K562 (cell line): ENCODE measurements at regions not wholly inside any gene's neighbourhood (a gene's known extent, or its start where the extent isn't known, plus 50 kb on each side); places are given as distances from the start of the nearest gene placed in this dataset.

Experiments used
- ATAC-seq: fragments of 200-7000 bp; cut with Tn5 transposase; 3 replicates; pipeline ENCODE4 v1.9.1; 2020; ENCODE audit warnings: moderate library complexity
- BruUV-seq: library from RNA; stranded (reverse); fragments of 400-500 nt; replicated peaks from 2 replicates; lab custom pipeline; 2021; lab: Mats Ljungman, UMichigan
- CTCF ChIA-PET: fragments of 300-600 bp; formaldehyde crosslinking; extraction: SDS; loops from one replicate; lab custom pipeline; 2021; ENCODE audit warnings: low intra/inter-chr PET ratio; lab: Yijun Ruan, JAX
- POLR2A ChIA-PET: fragments of 300-600, 350-650 bp; sonication (Branson Sonifier 250); formaldehyde crosslinking; extraction: SDS; loops from one replicate; lab custom pipeline; 2021; ENCODE audit warnings: antibody characterized with exemption, inconsistent platforms; lab: Yijun Ruan, JAX
- DNase-seq, 4 experiments: peaks; one replicate each; pipeline versions ENCODE4 v3.0.0 to v3.0.0-alpha.2; 2011 to 2018; ENCODE audit warnings: low spot score in 3 of 4, mixed read lengths in 3 of 4; ENCODE audit errors: extremely low read depth in 1 of 4
- FAIRE-seq: peaks from 2 replicates; lab custom pipeline; 2011; peaks lifted over from hg19 to GRCh38; lab: Jason Lieb, UNC
- H2AFZ ChIP-seq: 2 replicates; pipeline ENCODE4 v1.6.0; 2011; ENCODE audit warnings: low read depth, low read length, control low read depth, inconsistent platforms
- H3K27ac ChIP-seq: fragments of 200-600 bp; 3 replicates; pipeline ENCODE4 v1.8.0; 2011; ENCODE audit warnings: low read depth, mild to moderate bottlenecking, control low read depth, inconsistent platforms, low read length, moderate library complexity, mixed read lengths; ENCODE audit errors: extremely low read depth
- H3K27me3 ChIP-seq, 2 experiments: fragments of 300-600 bp in 1 of 2; 2 replicates in 1 of 2; 3 replicates in 1 of 2; pipeline versions ENCODE4 v1.6.0 to v1.8.0; 2011; ENCODE audit warnings: inconsistent platforms in 2 of 2, low read length in 2 of 2, mild to moderate bottlenecking in 1 of 2, mixed read lengths in 1 of 2, moderate library complexity in 1 of 2; ENCODE audit not compliant: control insufficient read depth in 2 of 2, insufficient read depth in 2 of 2
- H3K36me3 ChIP-seq: fragments of 300-600 bp; 3 replicates; pipeline ENCODE4 v1.8.0; 2011; ENCODE audit warnings: mild to moderate bottlenecking, low read length, inconsistent platforms; ENCODE audit not compliant: control insufficient read depth, insufficient read depth
- H3K4me1 ChIP-seq, 2 experiments: fragments of 200-600 bp in 1 of 2; replicated peaks in 1 of 2; 2 replicates in 1 of 2; 3 replicates in 1 of 2; pipeline versions ENCODE4 v1.5.1 to v1.8.0; 2011; ENCODE audit warnings: inconsistent platforms in 2 of 2, low read length in 2 of 2, mild to moderate bottlenecking in 1 of 2, mixed read lengths in 1 of 2, moderate library complexity in 1 of 2; ENCODE audit not compliant: control insufficient read depth in 2 of 2, insufficient read depth in 2 of 2
- H3K4me2 ChIP-seq: 2 replicates; pipeline ENCODE4 v1.6.1; 2011; ENCODE audit warnings: low read length, control low read depth, inconsistent platforms, mixed read lengths; ENCODE audit not compliant: insufficient read depth
- H3K4me3 ChIP-seq: fragments of 200-600 bp; sonication (generic), shearing (Covaris generic); 2 replicates; pipeline ENCODE4 v1.5.1; 2016; ENCODE audit warnings: control low read depth, inconsistent platforms
- H3K79me2 ChIP-seq: fragments of 200-600 bp; 3 replicates; pipeline ENCODE4 v1.8.0; 2011; ENCODE audit warnings: low read length, inconsistent platforms; ENCODE audit not compliant: control insufficient read depth, insufficient read depth
- H3K9ac ChIP-seq, 2 experiments: 2 replicates each; pipeline versions ENCODE4 v1.6.0 to v1.6.1; 2011; ENCODE audit warnings: low read depth in 2 of 2, low read length in 2 of 2, control low read depth in 1 of 2, inconsistent platforms in 1 of 2, mild to moderate bottlenecking in 1 of 2, mixed read lengths in 1 of 2; ENCODE audit not compliant: insufficient read depth in 1 of 2
- H3K9me1 ChIP-seq: one replicate; pipeline ENCODE4 v1.6.0; 2011; ENCODE audit warnings: inconsistent platforms, mild to moderate bottlenecking, low read length, moderate library complexity; ENCODE audit not compliant: control insufficient read depth, insufficient read depth
- H3K9me3 ChIP-seq: replicated peaks from 2 replicates; pipeline ENCODE4 v1.5.1; 2011; ENCODE audit warnings: low read depth, low read length, inconsistent platforms; ENCODE audit not compliant: control insufficient read depth, insufficient read depth
- H4K20me1 ChIP-seq: replicated peaks from 2 replicates; pipeline ENCODE4 v1.6.1; 2011; ENCODE audit warnings: low read length, inconsistent platforms, mixed read lengths; ENCODE audit not compliant: control insufficient read depth, insufficient read depth
- ASH1L ChIP-seq: fragments of 450-650 bp; IDR thresholded peaks from 2 replicates; pipeline ENCODE4 v1.6.1; 2018; ENCODE audit warnings: borderline replicate concordance, mild to moderate bottlenecking, low read depth; ENCODE audit not compliant: partially characterized antibody
- BHLHE40 ChIP-seq: IDR thresholded peaks from 2 replicates; pipeline ENCODE4 v1.6.1; 2011; ENCODE audit warnings: low read length, improper control_type of control experiment
- BRD4 ChIP-seq: fragments of 200-600 bp; sonication (generic); IDR thresholded peaks from 2 replicates; pipeline ENCODE4 v1.6.1; 2017; ENCODE audit warnings: inconsistent platforms
- CBX5 ChIP-seq: IDR thresholded peaks from 2 replicates; pipeline ENCODE4 v1.6.1; 2014; ENCODE audit warnings: low read depth, borderline replicate concordance
- DIDO1 ChIP-seq: fragments of 450-650 bp; IDR thresholded peaks from 2 replicates; pipeline ENCODE4 v1.6.1; 2016; ENCODE audit warnings: low read depth, missing biosample characterization, missing genetic modification characterization
- FOSL1 ChIP-seq: fragments of 200-800 bp; sonication (Bioruptor generic); conservative IDR thresholded peaks from 2 replicates; pipeline ENCODE4 v1.6.1; 2016; ENCODE audit warnings: missing genetic modification characterization, missing compliant biosample characterization
- FOXM1 ChIP-seq, 2 experiments: fragments of 450-650 bp in 1 of 2; sonication (generic) in 1 of 2; formaldehyde crosslinking in 1 of 2; IDR thresholded peaks; 2 replicates each; pipeline versions ENCODE4 v1.6.1 to v1.9.0; 2017 to 2022; ENCODE audit warnings: low read depth in 2 of 2, mild to moderate bottlenecking in 2 of 2, missing genetic modification reagents in 1 of 2, moderate library complexity in 1 of 2
- IRF2 ChIP-seq: sonication (generic); formaldehyde crosslinking; IDR thresholded peaks from 2 replicates; pipeline ENCODE4 v1.8.1; 2022; ENCODE audit warnings: mild to moderate bottlenecking, missing genetic modification reagents
- PYGO2 ChIP-seq: fragments of 450-650 bp; IDR thresholded peaks from 2 replicates; pipeline ENCODE4 v1.6.1; 2016; ENCODE audit warnings: mild to moderate bottlenecking, missing genetic modification characterization, moderate library complexity, missing compliant biosample characterization
- SIN3A ChIP-seq, 2 experiments: fragments of 150-350 bp in 1 of 2; IDR thresholded peaks; 2 replicates each; pipeline ENCODE4 v1.6.1; 2011 to 2016; ENCODE audit warnings: borderline replicate concordance in 2 of 2, low read depth in 2 of 2, low read length in 2 of 2, mild to moderate bottlenecking in 2 of 2, moderate library complexity in 2 of 2; ENCODE audit not compliant: control insufficient read depth in 1 of 2
- SMARCA5 ChIP-seq: fragments of 450-650 bp; IDR thresholded peaks from 2 replicates; pipeline ENCODE4 v1.6.1; 2016
- STAG1 ChIP-seq: sonication (generic); formaldehyde crosslinking; IDR thresholded peaks from 2 replicates; pipeline ENCODE4 v1.5.0; 2020; ENCODE audit warnings: missing genetic modification reagents, borderline replicate concordance
- TOE1 ChIP-seq, 2 experiments: fragments of 450-650 bp in 1 of 2; sonication (generic) in 1 of 2; formaldehyde crosslinking in 1 of 2; IDR thresholded peaks; 2 replicates each; pipeline versions ENCODE4 v1.7.1 to v1.8.0; 2016 to 2022; ENCODE audit warnings: borderline replicate concordance in 2 of 2, mild to moderate bottlenecking in 2 of 2, antibody characterized with exemption in 1 of 2, inconsistent platforms in 1 of 2, low read depth in 1 of 2, missing genetic modification reagents in 1 of 2, moderate library complexity in 1 of 2
- ZNF146 ChIP-seq: IDR thresholded peaks from one replicate; pipeline ENCODE4 v1.6.1; 2018; ENCODE audit warnings: missing compliant biosample characterization; ENCODE audit not compliant: unreplicated experiment
- ZNF175 ChIP-seq: fragments of 200-800 bp; sonication (Bioruptor generic); IDR thresholded peaks from 2 replicates; pipeline ENCODE4 v1.6.1; 2016; ENCODE audit warnings: low read depth, mild to moderate bottlenecking, missing genetic modification characterization, missing compliant biosample characterization
- ZNF184 ChIP-seq: sonication (generic); formaldehyde crosslinking; IDR thresholded peaks from 2 replicates; pipeline ENCODE4 v1.5.0; 2020; ENCODE audit warnings: missing genetic modification reagents
- WGBS: fragments of 100-300 bp; shearing (Covaris generic); methylation state at CpG from one replicate; pipeline ENCODE4 v1.1.6; 2016; ENCODE audit warnings: low coverage, mixed read lengths; ENCODE audit not compliant: insufficient coverage; ENCODE audit errors: missing lambda C conversion rate; 5-methylcytosine and 5-hydroxymethylcytosine counted together
- in situ Hi-C: fragments of 300-500 bp; cut with MboI; formaldehyde crosslinking; loops from 4 replicates; pipeline ENCODE4 v1.15.0; 2018; ENCODE audit warnings: inconsistent platforms, mixed read lengths
- intact Hi-C: fragments of 100-400 bp; cut with micrococcal nuclease; formaldehyde crosslinking; loops from 2 replicates; pipeline ENCODE4 v1.14.2; 2022
- TF ChIP-seq, protein P1 (sequence below): fragments of 250-450 bp; sonication (Bioruptor Pico); IDR thresholded peaks from 2 replicates; pipeline ENCODE4 v1.8.0; 2022; ENCODE audit warnings: moderate library complexity, mild to moderate bottlenecking, inconsistent platforms

DNA sequence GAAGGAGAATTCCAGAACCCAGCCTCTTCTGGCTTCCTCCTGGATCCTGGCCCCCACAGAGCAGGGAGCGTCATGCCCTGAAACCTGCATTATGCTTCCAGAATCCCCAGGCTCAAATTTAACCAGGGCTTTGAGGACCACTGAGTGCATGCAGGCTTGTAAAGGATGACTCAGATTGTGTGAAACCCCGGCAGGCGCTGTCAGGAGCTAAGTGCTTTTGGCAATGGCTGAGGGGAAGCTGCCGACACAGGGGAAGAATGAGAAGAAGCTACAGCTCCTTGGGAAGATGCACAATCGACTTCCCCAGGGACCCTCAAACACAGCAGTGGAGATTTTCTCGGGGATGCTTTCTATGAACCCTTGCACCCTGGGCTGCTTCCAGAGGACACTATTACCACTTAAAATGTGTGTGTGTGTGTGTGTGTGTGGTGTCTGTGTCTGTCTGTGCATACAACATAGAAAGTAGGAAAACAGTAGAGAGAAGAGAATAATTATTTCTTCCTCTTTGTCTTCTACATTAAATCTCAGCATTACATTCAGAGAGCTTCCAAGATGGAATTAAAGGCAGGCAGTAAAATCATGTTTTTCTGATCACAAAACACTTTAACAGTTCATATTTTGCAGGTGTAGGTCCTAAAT is 183.5 kb upstream of the INHBA start:
- Histone ChIP-seq H3K79me2 (no peaks in the 10 kb centered on the region), H3K9ac (no peak overlapping the region), H3K36me3 (no peaks in the 10 kb centered on the region), H3K9me3 (no peaks in the 10 kb centered on the region), H3K4me1 (no peaks in the 10 kb centered on the region; a peak in 1 of 5 replicates), H3K4me3 (no peak overlapping the region), H3K9me1 (no peaks in the 10 kb centered on the region), H4K20me1 (no peaks in the 10 kb centered on the region; the same call in 1 of the 2 replicates), H2AFZ (no peak overlapping the region), H3K4me2 (no peak overlapping the region), H3K27me3 (peaks cover 0 to 4% of the 10 kb centered on the region in 2 experiments; a peak in 1 of 5 replicates), H3K27ac (no peak overlapping the region)
- POLR2A ChIA-PET: no interaction called here
- 1% methylated on average over 6 of the region's 6 CpGs for WGBS
- no TSS peak for BruUV-seq
- intact Hi-C loops: no loop called here
- ATAC-seq: no peak
- in situ Hi-C loops: no loop called here
- no peak for DNase-seq
- FAIRE-seq: no peak
- CTCF ChIA-PET: no interaction called here
- no peak for TF ChIP-seq CBX5
- no peak for TF ChIP-seq TOE1 (IDR thresholded peaks at IDR 0.05; ENCODE audit: borderline replicate concordance)
- TF ChIP-seq TOE1 (CRISPR knock-in tag; IDR thresholded peaks at IDR 0.05; ENCODE audit: borderline replicate concordance, low read depth): no peak
- TF ChIP-seq BRD4: no peak
- no peak for TF ChIP-seq ZNF175 (CRISPR knock-in tag)
- no peak for TF ChIP-seq ZNF184 (CRISPR knock-in tag)
- TF ChIP-seq FOXM1 (IDR thresholded peaks at IDR 0.05; ENCODE audit: low read depth): no peak
- TF ChIP-seq FOXM1 (CRISPR knock-in tag; IDR thresholded peaks at IDR 0.05; ENCODE audit: low read depth): no peak
- no peak for TF ChIP-seq STAG1 (CRISPR knock-in tag)
- TF ChIP-seq FOSL1 (tag): no peak
- no peak for TF ChIP-seq IRF2 (CRISPR knock-in tag)
- no peak for TF ChIP-seq SMARCA5
- TF ChIP-seq DIDO1 (tag): no peak
- TF ChIP-seq SIN3A (IDR thresholded peaks at IDR 0.05; ENCODE audit: borderline replicate concordance in 2 of 2, control insufficient read depth in 1 of 2, low read depth in 2 of 2, low read length in 2 of 2): no peak
- no peak for TF ChIP-seq ASH1L
- TF ChIP-seq PYGO2: no peak
- TF ChIP-seq BHLHE40: no peak
- no peak for TF ChIP-seq ZNF146
- TF ChIP-seq, protein P1, sequence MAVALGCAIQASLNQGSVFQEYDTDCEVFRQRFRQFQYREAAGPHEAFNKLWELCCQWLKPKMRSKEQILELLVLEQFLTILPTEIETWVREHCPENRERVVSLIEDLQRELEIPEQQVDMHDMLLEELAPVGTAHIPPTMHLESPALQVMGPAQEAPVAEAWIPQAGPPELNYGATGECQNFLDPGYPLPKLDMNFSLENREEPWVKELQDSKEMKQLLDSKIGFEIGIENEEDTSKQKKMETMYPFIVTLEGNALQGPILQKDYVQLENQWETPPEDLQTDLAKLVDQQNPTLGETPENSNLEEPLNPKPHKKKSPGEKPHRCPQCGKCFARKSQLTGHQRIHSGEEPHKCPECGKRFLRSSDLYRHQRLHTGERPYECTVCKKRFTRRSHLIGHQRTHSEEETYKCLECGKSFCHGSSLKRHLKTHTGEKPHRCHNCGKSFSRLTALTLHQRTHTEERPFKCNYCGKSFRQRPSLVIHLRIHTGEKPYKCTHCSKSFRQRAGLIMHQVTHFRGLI (CRISPR knock-in tag): no peak
